ENCODE measurements at regions not wholly inside any gene's neighbourhood (a gene's known extent, or its start where the extent isn't known, plus 50 kb on each side); places are given as distances from the start of the nearest gene placed in this dataset.

- TF ChIP-seq TAF1 (IDR thresholded peaks at IDR 0.05; ENCODE audit: borderline replicate concordance, low read depth, low read length) (no peak), CTCF (IDR thresholded peaks at IDR 0.05 in 2 of 3, conservative IDR thresholded peaks at IDR 0.05 in 1 of 3; ENCODE audit: control insufficient read depth in 2 of 3, extremely low read depth in 1 of 3, insufficient read depth in 1 of 3, low read depth in 3 of 3, low read length in 3 of 3) (no peak)
Observed at GRCh38 chr2:53234548-53234903, 533.1 kb upstream of the CHAC2 start.
